ENCODE measurements at regions not wholly inside any gene's neighbourhood (a gene's known extent, or its start where the extent isn't known, plus 50 kb on each side); places are given as distances from the start of the nearest gene placed in this dataset.
"Not testable (repeated sequence)": the region's sequence is repeated elsewhere in the genome, so short reads cannot be mapped to it uniquely, and the experiment has no call there.

DNA sequence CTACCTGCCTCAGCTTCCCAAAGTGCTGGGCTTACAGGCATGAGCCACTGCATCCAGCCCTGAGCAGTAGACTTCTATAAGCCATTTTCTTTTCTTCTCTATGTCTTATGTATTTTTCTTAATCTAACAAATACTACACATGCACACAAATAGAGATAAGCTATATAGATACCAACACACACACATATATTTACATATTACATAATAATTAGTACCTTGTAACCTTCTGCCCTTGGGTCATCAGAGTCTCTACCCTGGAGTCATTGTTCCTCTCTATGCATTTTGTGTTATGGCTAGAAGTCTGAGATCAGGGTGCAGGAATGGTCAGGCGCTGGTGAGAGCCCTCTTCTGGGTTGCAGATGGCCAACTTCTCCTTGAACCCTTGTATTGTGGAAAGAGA, 154.0 kb upstream of the PTPRG start:
- peaks cover 2% of the 10 kb centered on the region for H3K9me1 ChIP-seq (replicated peaks; ENCODE audit: control insufficient read depth, extremely low read depth, insufficient read depth, low read length)
- no peaks in the 10 kb centered on the region for H3K27me3 ChIP-seq (ENCODE audit: control insufficient read depth in 2 of 2, insufficient read depth in 2 of 2, low read length in 2 of 2)
- H4K20me1 ChIP-seq (replicated peaks; ENCODE audit: control insufficient read depth, extremely low read depth, insufficient read depth, low read length) = no peaks in the 10 kb centered on the region
- no peak overlapping the region for H3K4me2 ChIP-seq (ENCODE audit: insufficient read depth, low read length)
- H3K9me3 ChIP-seq (replicated peaks; ENCODE audit: control insufficient read depth, insufficient read depth, low read length) = no peaks in the 10 kb centered on the region
- no peak for TF ChIP-seq POLR2AphosphoS5 (IDR thresholded peaks at IDR 0.05; ENCODE audit: insufficient read depth, low read depth, low read length)
- no peak for TF ChIP-seq FOS (IDR thresholded peaks at IDR 0.05; ENCODE audit: borderline replicate concordance, insufficient read depth, low read length)
- no peak for FAIRE-seq
- no peak for DNase-seq (ENCODE audit: low read depth, low spot score)
- ChIA-PET CTCF (no interaction called here), POLR2A (no interaction called here)
- no peaks in the 10 kb centered on the region for H3K36me3 ChIP-seq (ENCODE audit: control insufficient read depth in 2 of 2, extremely low read depth in 1 of 2, insufficient read depth in 2 of 2, low read length in 2 of 2)
- BruUV-seq (replicated peaks) = no TSS peak
- H3K27ac ChIP-seq (ENCODE audit: insufficient read depth, low read depth, low read length) = no peak overlapping the region
- no peak overlapping the region for H3K9ac ChIP-seq (replicated peaks; ENCODE audit: extremely low read depth, insufficient read depth, low read length)
- H2AFZ ChIP-seq (ENCODE audit: low read depth, low read length) = no peak overlapping the region
- no peaks in the 10 kb centered on the region for H3K79me2 ChIP-seq (ENCODE audit: control insufficient read depth, insufficient read depth, low read length)
- H3K4me3 ChIP-seq (replicated peaks in 1 of 3; ENCODE audit: insufficient read depth in 1 of 3, low read depth in 1 of 3, low read length in 3 of 3) = no peak overlapping the region
- no peaks in the 10 kb centered on the region for H3K4me1 ChIP-seq (ENCODE audit: control insufficient read depth, extremely low read depth, insufficient read depth, low read length)
- dilution Hi-C loops (cut with MboI; ENCODE audit: extremely low pct_ligation_motif_present, low sequenced_read_pairs) = no loop called here
- intact Hi-C loops (cut with micrococcal nuclease) = no loop called here

DNA sequence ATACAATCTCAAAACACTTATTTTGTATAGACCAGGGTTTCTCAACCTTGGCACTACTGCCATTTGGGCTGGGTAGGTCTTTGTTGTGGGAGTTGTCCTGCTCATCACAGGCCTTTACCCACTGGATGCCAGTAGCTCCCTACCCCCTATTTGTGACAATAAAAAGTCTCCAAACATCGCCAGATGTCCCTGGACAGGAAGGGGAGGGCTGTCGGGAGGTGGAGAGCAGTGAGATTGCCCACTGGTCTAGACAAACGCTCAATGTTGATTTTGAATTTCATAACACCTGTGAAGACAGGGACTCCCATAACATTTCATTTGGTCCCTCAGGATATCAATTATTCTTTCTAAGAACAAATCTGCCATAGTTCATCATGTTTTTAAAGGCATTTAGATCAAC, 151.7 kb upstream of the PTPRG start:
- H2AFZ ChIP-seq (ENCODE audit: low read depth, low read length) = no peak overlapping the region
- POLR2A ChIA-PET = no interaction called here
- no peaks in the 10 kb centered on the region for H3K27me3 ChIP-seq (ENCODE audit: control insufficient read depth in 2 of 2, insufficient read depth in 2 of 2, low read length in 2 of 2)
- H3K79me2 ChIP-seq (ENCODE audit: control insufficient read depth, insufficient read depth, low read length) = no peaks in the 10 kb centered on the region
- H3K9me3 ChIP-seq (replicated peaks; ENCODE audit: control insufficient read depth, insufficient read depth, low read length) = no peaks in the 10 kb centered on the region
- no peak overlapping the region for H3K9ac ChIP-seq (replicated peaks; ENCODE audit: extremely low read depth, insufficient read depth, low read length)
- FAIRE-seq (no peak), DNase-seq (ENCODE audit: low read depth, low spot score) (no peak)
- CTCF ChIA-PET = no interaction called here
- no peaks in the 10 kb centered on the region for H3K36me3 ChIP-seq (ENCODE audit: control insufficient read depth in 2 of 2, extremely low read depth in 1 of 2, insufficient read depth in 2 of 2, low read length in 2 of 2)
- H3K4me2 ChIP-seq (ENCODE audit: insufficient read depth, low read length) = no peak overlapping the region
- TF ChIP-seq, protein P1, sequence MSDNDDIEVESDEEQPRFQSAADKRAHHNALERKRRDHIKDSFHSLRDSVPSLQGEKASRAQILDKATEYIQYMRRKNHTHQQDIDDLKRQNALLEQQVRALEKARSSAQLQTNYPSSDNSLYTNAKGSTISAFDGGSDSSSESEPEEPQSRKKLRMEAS (IDR thresholded peaks at IDR 0.05; ENCODE audit: insufficient read depth, insufficient read length) = no peak
- TF ChIP-seq, protein P2, sequence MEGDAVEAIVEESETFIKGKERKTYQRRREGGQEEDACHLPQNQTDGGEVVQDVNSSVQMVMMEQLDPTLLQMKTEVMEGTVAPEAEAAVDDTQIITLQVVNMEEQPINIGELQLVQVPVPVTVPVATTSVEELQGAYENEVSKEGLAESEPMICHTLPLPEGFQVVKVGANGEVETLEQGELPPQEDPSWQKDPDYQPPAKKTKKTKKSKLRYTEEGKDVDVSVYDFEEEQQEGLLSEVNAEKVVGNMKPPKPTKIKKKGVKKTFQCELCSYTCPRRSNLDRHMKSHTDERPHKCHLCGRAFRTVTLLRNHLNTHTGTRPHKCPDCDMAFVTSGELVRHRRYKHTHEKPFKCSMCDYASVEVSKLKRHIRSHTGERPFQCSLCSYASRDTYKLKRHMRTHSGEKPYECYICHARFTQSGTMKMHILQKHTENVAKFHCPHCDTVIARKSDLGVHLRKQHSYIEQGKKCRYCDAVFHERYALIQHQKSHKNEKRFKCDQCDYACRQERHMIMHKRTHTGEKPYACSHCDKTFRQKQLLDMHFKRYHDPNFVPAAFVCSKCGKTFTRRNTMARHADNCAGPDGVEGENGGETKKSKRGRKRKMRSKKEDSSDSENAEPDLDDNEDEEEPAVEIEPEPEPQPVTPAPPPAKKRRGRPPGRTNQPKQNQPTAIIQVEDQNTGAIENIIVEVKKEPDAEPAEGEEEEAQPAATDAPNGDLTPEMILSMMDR (IDR thresholded peaks at IDR 0.05; ENCODE audit: extremely low read depth in 1 of 2, insufficient read depth in 1 of 2, low read depth in 1 of 2, low read length in 2 of 2) = no peak
- TF ChIP-seq FOS (IDR thresholded peaks at IDR 0.05; ENCODE audit: borderline replicate concordance, insufficient read depth, low read length) = no peak
- TF ChIP-seq POLR2AphosphoS5 (IDR thresholded peaks at IDR 0.05; ENCODE audit: insufficient read depth, low read depth, low read length) = no peak
- TF ChIP-seq POLR2A (IDR thresholded peaks at IDR 0.05; ENCODE audit: low read depth, low read length) = no peak
- TF ChIP-seq JUN (IDR thresholded peaks at IDR 0.05; ENCODE audit: borderline replicate concordance, insufficient read depth, insufficient read length, low read depth) = no peak
- TF ChIP-seq MYC (IDR thresholded peaks at IDR 0.05; ENCODE audit: low read depth, low read length) = no peak
- no peak for TF ChIP-seq GATA2 (IDR thresholded peaks at IDR 0.05; ENCODE audit: insufficient read depth, insufficient read length, low read depth, low read length)
- no peak for TF ChIP-seq EZH2 (IDR thresholded peaks at IDR 0.05; ENCODE audit: borderline replicate concordance, low read depth, low read length, severe bottlenecking)
- dilution Hi-C loops (cut with MboI; ENCODE audit: extremely low pct_ligation_motif_present, low sequenced_read_pairs) = no loop called here
- no peak overlapping the region for H3K27ac ChIP-seq (ENCODE audit: insufficient read depth, low read depth, low read length)
- no peak overlapping the region for H3K4me3 ChIP-seq (replicated peaks in 1 of 3; ENCODE audit: insufficient read depth in 1 of 3, low read depth in 1 of 3, low read length in 3 of 3)
- no peaks in the 10 kb centered on the region for H4K20me1 ChIP-seq (replicated peaks; ENCODE audit: control insufficient read depth, extremely low read depth, insufficient read depth, low read length)
- intact Hi-C loops (cut with micrococcal nuclease) = no loop called here
- no TSS peak for BruUV-seq (replicated peaks)
- no peaks in the 10 kb centered on the region for H3K4me1 ChIP-seq (ENCODE audit: control insufficient read depth, extremely low read depth, insufficient read depth, low read length)
- H3K9me1 ChIP-seq (replicated peaks; ENCODE audit: control insufficient read depth, extremely low read depth, insufficient read depth, low read length) = peaks cover 2% of the 10 kb centered on the region

DNA sequence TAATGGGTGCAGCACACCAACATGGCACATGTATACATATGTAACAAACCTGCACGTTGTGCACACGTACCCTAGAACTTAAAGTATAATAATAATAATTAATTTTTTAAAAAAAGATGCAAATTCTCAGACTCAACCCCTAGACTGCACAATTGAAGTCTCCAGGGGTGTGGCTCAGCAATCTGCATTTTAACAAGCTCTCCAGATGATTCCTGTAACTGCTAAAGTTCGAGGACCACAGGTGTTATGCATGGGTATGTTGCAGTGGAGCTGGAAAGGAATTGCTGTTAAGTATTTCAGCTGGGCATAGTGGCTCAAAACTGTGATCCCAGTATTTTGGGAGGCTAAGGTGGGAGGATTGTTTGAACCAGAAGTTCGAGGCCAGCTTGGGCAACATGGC, 151.0 kb upstream of the PTPRG start:
- H3K4me3 ChIP-seq (replicated peaks in 1 of 3; ENCODE audit: insufficient read depth in 1 of 3, low read depth in 1 of 3, low read length in 3 of 3); H2AFZ ChIP-seq (ENCODE audit: low read depth, low read length); H3K9me3 ChIP-seq (replicated peaks; ENCODE audit: control insufficient read depth, insufficient read depth, low read length); H3K36me3 ChIP-seq (ENCODE audit: control insufficient read depth in 2 of 2, extremely low read depth in 1 of 2, insufficient read depth in 2 of 2, low read length in 2 of 2); H3K9me1 ChIP-seq (replicated peaks; ENCODE audit: control insufficient read depth, extremely low read depth, insufficient read depth, low read length); dilution Hi-C loops (cut with MboI; ENCODE audit: extremely low pct_ligation_motif_present, low sequenced_read_pairs); BruUV-seq (replicated peaks); DNase-seq (ENCODE audit: low read depth, low spot score); POLR2A ChIA-PET; intact Hi-C loops (cut with micrococcal nuclease); FAIRE-seq; H3K9ac ChIP-seq (replicated peaks; ENCODE audit: extremely low read depth, insufficient read depth, low read length); H3K27ac ChIP-seq (ENCODE audit: insufficient read depth, low read depth, low read length); H3K4me1 ChIP-seq (ENCODE audit: control insufficient read depth, extremely low read depth, insufficient read depth, low read length); H3K79me2 ChIP-seq (ENCODE audit: control insufficient read depth, insufficient read depth, low read length); H3K27me3 ChIP-seq (ENCODE audit: control insufficient read depth in 2 of 2, insufficient read depth in 2 of 2, low read length in 2 of 2); H3K4me2 ChIP-seq (ENCODE audit: insufficient read depth, low read length); CTCF ChIA-PET; H4K20me1 ChIP-seq (replicated peaks; ENCODE audit: control insufficient read depth, extremely low read depth, insufficient read depth, low read length): not testable (repeated sequence)

Data from endothelial cell of umbilical vein (primary cell).